PFSK-1 (cell line): ENCODE measurements at regions not wholly inside any gene's neighbourhood (a gene's known extent, or its start where the extent isn't known, plus 50 kb on each side); places are given as distances from the start of the nearest gene placed in this dataset.

Experiments used
- POLR2AphosphoS5 ChIP-seq: IDR thresholded peaks from 2 replicates; pipeline ENCODE4 v1.6.1; 2012; ENCODE audit warnings: low read depth, mild to moderate bottlenecking, control low read depth, low read length, moderate library complexity
- TAF1 ChIP-seq: IDR thresholded peaks from 2 replicates; pipeline ENCODE4 v1.6.1; 2012; ENCODE audit warnings: low read length, control low read depth, borderline replicate concordance; ENCODE audit not compliant: insufficient read depth
- TF ChIP-seq, protein P1 (sequence below), 2 experiments: IDR thresholded peaks; 2 replicates each; pipeline versions ENCODE4 v1.6.1 to v1.8.0; 2011 to 2012; ENCODE audit warnings: low read depth in 2 of 2, low read length in 2 of 2, control low read depth in 1 of 2, inconsistent platforms in 1 of 2, mild to moderate bottlenecking in 1 of 2, moderate library complexity in 1 of 2; ENCODE audit not compliant: insufficient read depth in 1 of 2

- TF ChIP-seq, protein P1, sequence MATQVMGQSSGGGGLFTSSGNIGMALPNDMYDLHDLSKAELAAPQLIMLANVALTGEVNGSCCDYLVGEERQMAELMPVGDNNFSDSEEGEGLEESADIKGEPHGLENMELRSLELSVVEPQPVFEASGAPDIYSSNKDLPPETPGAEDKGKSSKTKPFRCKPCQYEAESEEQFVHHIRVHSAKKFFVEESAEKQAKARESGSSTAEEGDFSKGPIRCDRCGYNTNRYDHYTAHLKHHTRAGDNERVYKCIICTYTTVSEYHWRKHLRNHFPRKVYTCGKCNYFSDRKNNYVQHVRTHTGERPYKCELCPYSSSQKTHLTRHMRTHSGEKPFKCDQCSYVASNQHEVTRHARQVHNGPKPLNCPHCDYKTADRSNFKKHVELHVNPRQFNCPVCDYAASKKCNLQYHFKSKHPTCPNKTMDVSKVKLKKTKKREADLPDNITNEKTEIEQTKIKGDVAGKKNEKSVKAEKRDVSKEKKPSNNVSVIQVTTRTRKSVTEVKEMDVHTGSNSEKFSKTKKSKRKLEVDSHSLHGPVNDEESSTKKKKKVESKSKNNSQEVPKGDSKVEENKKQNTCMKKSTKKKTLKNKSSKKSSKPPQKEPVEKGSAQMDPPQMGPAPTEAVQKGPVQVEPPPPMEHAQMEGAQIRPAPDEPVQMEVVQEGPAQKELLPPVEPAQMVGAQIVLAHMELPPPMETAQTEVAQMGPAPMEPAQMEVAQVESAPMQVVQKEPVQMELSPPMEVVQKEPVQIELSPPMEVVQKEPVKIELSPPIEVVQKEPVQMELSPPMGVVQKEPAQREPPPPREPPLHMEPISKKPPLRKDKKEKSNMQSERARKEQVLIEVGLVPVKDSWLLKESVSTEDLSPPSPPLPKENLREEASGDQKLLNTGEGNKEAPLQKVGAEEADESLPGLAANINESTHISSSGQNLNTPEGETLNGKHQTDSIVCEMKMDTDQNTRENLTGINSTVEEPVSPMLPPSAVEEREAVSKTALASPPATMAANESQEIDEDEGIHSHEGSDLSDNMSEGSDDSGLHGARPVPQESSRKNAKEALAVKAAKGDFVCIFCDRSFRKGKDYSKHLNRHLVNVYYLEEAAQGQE (IDR thresholded peaks at IDR 0.05; ENCODE audit: insufficient read depth in 1 of 2, low read depth in 2 of 2, low read length in 2 of 2) = no peak
- TF ChIP-seq POLR2AphosphoS5 (no peak), TAF1 (no peak)
Measured at GRCh38 chr2:188797371-188797770, 176.8 kb upstream of the COL3A1 start.
